Retina (tissue), 1 donor: ENCODE measurements at regions not wholly inside any gene's neighbourhood (a gene's known extent, or its start where the extent isn't known, plus 50 kb on each side); places are given as distances from the start of the nearest gene placed in this dataset.
A peak's percentile ranks its signal among the peaks of the same experiment; 100 is the strongest.

ENCODE experiments used
- DNase-seq: peaks from one replicate; pipeline ENCODE4 v3.0.0-alpha.2; 2016

GRCh38 chr10:131585761-131586160 is 274.2 kb upstream of the TCERG1L start:
- DNase-seq = no peak

DNA sequence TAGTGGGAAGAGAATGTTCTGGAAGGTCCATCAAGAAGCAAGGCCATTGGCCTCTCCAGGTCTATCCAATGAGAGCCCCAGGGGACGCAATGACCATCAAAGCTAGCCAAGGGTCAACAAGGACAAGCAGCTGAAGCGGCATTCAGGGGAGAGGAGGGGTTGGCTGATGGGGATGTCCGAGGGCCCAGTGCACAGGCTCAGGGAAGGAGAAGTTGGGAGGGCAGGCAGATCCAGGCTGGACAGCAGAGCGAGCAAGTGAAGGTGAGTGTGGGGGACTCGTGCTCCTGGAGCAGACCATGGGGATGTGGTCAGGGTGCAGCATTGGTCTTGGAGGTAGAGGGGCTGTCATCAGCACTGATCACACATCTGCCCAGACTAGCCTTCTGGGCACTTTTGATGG is 275.4 kb upstream of the TCERG1L start:
- DNase-seq = no peak

- DNase-seq = no peak
Observed at GRCh38 chr10:131587976-131588680, 276.6 kb upstream of the TCERG1L start.

DNA sequence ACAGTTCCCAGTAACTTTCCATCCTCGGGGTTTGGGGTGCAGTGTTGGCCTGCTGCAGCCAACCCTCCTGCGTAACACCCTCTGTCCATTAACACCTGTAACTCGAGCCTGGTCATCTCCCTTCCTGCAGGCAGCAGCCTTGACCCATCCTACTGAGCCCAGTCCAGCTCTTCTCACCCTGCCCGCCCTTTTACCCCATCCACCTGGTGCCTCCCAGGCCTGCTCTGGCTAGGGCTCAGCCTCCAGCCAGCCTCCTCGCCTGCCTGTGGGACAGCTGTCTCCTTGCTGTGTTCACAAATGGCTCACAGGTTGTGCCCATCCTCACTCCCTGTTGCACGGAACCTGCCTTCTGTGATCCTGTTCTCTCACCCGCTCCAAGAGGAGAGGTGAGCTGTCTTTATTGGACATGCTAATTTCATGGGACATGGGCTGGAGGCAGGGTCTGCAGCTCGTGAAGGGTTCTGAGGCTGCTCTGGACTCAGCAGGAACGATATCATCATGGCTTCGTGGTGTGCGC is 277.2 kb upstream of the TCERG1L start:
- DNase-seq = no peak

DNA sequence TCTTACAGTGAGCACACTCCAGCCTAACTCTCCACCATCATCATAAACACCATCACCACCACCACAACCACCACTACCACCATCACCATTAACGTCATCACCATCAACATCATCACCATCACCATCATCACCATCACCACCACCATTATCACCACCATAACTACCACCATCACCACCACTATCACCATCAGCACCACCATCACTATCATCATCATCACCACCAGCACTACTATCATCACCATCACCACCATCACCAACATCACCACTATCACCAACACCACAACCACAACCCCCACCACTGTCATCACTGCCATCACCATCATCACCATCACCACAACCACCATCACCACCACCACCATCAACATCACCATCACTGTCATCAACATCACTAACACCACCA is 279.0 kb upstream of the TCERG1L start:
- DNase-seq = no peak

DNA sequence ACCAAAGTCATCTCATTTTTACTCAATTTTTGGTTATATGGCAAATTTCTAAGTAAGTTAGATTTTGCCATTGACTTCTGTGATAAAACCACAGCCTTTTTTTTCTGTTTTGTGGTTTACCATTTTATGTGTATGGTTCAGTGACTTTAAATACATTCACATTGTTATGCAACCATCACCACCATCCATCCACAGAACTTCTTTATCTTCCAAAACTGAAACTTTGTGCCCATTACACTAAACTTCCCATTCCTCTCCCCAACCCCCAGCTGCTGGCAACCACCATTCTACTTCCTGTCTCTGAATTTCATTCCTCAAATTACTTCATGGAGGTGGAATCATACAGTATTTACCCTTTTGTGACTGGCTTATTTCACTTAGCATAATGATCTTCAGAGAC is 280.4 kb upstream of the TCERG1L start:
- no peak for DNase-seq

DNA sequence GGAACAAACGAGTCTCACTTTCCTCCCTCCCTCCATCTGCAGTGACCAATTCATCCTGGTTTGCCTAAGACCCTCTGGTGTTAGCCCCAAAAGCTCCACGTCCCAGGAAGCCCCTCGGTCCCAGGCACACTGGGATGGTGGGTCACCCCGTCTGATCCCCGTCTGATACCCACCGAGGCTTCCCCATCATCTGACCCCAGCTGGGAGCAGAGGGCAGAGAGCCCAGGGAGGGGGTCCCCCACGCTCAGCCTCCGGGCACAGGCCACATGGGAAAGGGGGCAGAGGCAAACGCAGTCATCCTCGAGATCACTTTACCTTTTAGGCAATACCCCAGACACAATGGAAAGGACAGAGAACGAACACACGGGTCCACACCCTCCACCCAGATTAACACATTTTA is 291.6 kb upstream of the PPP2R2D start:
- no peak for DNase-seq

DNA sequence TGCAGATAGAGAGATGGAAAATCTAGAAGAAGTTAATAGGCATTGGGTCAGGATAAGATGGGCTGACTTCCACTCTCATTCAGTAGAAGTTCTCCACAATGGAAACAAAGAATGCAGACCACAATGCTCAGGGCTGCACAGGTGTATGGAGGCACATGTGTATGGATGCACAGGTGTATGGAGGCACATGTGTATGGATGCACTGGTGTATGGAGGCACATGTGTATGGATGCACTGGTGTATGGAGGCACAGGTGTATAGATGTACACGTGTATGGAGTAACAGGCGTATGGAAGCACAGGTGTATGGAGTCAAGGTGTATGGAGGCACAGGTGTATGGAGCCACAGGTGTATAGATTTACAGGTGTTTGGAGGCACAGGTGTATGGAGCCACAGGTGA is 285.7 kb upstream of the PPP2R2D start:
- no peak for DNase-seq

DNA sequence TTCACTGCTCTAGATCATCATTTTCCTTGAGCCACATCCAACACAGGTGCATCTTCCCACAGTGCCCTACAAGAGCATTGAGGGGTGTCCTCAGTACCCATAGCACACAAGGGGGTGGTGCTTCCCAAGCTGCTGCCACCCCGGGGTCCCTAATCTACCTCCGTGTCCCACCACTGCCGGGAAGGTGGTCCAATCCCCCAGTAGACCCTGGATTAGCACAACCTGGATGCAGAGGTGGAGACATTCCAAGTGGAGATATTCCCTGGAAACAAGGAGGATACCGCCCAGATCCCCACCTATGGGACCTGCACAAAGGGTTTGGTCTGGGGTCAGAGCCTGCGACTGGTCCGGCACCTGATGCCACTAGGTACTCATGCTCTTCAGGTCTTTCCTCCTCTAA is 284.8 kb upstream of the PPP2R2D start:
- no peak for DNase-seq

- peak; percentile 78 for DNase-seq
Observed at GRCh38 chr10:131617113-131617858, 283.5 kb upstream of the PPP2R2D start.

DNA sequence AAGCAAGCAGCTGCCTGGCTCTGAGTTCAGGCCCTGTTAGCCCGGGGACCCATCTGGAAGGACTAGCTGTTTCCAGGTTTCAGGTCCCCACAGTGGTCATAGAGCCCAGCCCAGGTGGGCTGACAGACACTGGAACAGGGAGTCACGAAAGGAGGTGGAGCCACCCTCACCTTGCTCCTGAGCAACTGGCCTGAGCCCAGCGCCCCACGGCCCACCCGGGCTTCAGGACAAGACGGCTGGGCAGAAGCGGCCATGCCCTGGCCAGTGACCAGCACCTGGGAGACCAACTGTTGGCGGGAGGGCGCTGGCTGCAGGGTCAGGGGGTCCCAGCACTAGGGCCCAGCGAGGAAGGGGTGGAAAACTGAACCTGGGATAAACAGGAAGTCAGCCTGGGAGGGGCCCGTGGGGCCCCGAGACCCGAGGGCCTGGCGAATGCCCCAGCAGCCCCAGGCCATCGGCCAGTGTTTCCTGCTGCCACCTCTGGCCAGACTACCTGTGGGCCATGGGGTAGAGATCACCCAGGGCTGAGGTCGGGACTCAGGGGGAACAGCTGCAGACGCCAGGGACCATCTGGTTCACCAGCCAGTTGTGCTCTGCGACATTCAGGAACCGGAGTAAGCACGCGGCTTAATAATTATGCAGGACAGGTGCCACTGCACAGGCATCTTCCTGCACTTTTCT is 282.1 kb upstream of the PPP2R2D start:
- DNase-seq = no peak

- no peak for DNase-seq
Observed at GRCh38 chr10:131620314-131620713, 280.5 kb upstream of the PPP2R2D start.

GRCh38 chr10:131620904-131621303 is 279.9 kb upstream of the PPP2R2D start:
- DNase-seq = no peak

GRCh38 chr10:131621784-131622624 is 278.8 kb upstream of the PPP2R2D start:
- DNase-seq = no peak

GRCh38 chr10:131625041-131625440 is 275.8 kb upstream of the PPP2R2D start:
- DNase-seq = no peak

GRCh38 chr10:131626274-131626673 is 274.5 kb upstream of the PPP2R2D start:
- no peak for DNase-seq

DNA sequence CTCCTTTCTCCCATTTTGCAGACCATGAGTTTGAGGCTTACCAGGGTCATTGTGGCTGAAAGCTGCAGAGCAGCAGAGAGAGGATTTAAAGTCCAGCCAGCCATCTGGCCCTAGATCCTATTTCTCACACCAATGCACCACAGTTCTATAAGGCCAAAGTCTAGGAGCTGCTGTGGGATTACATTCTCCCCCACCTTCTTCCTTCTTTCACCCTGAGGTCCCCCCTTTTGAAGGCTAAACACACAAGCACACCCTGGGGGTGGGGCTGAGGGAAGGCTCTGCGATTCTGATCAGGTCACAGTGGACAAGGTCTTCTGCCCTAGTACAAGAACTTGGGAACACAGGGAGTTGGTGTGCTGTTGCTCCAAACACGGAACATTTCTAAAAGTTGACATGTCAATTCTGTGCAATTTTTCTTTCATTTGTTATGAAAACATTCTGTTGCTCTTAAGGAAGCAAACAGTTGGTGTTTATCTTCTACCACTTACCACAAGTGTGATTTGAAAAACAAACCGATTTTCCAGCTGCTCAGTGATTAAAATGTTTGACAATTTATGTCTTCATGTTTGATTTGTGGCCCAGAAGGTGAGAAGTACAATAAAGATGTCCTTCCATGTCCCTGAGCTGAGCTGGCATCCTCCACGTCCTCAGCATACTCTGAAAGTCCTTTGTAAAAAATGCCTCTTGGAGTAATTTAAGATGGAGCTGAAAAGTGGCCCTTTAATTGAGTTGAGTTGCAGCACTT is 271.6 kb upstream of the PPP2R2D start:
- DNase-seq = no peak

- no peak for DNase-seq
Observed at GRCh38 chr10:131630772-131631258, 270.0 kb upstream of the PPP2R2D start.

- DNase-seq = no peak
Observed at GRCh38 chr10:131631619-131632018, 269.2 kb upstream of the PPP2R2D start.

- no peak for DNase-seq
Observed at GRCh38 chr10:131635564-131636015, 265.2 kb upstream of the PPP2R2D start.

DNA sequence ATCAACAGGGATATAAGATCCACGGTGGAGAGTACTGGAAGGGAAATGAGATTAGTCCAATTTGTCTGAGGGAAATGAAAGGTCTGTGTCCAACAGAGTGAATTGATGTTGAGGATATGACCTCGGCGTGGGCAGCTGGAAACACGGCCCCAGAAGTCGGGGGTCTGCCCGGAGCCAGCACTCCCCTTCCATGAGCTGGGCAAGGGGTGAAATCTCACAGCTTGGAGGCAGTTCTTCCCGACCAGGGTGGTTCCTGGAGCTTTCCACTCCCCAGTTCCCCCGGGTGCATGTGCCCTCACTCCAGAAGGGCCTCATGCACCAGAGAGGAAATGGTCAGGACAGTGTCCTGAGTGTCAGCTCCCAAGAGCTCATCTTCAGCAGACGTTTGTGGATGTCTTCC is 264.7 kb upstream of the PPP2R2D start:
- no peak for DNase-seq
